ENCODE measurements at regions not wholly inside any gene's neighbourhood (a gene's known extent, or its start where the extent isn't known, plus 50 kb on each side); places are given as distances from the start of the nearest gene placed in this dataset.
A peak's percentile ranks its signal among the peaks of the same experiment; 100 is the strongest.

- Histone ChIP-seq H3K4ac (ENCODE audit: low read depth, low read length) (no peak overlapping the region; the same call in 1 of the 2 replicates), H3K4me1 (ENCODE audit: control insufficient read depth, insufficient read depth, low read length) (peaks cover 4% of the 10 kb centered on the region), H3K27me3 (ENCODE audit: control insufficient read depth, insufficient read depth, low read length) (no peaks in the 10 kb centered on the region), H4K91ac (ENCODE audit: insufficient read depth, low read depth, low read length) (no peak overlapping the region), H3K79me1 (ENCODE audit: low read depth in 1 of 2, low read length in 2 of 2) (no peaks in the 10 kb centered on the region), H4K20me1 (ENCODE audit: insufficient read depth, low read length) (no peaks in the 10 kb centered on the region), H3K4me3 (ENCODE audit: insufficient read depth, low read depth, low read length) (no peak overlapping the region), H3K14ac (replicated peaks; ENCODE audit: low read depth, low read length) (peak overlapping the region; percentile 19; the same call in 1 of the 2 replicates), H2BK5ac (ENCODE audit: low read depth, low read length, poor library complexity, severe bottlenecking) (no peak overlapping the region), H3K56ac (ENCODE audit: extremely low read depth, insufficient read depth, low read length) (no peak overlapping the region), H3K9me1 (ENCODE audit: insufficient read depth, low read length) (no peaks in the 10 kb centered on the region; the same call in 1 of the 2 replicates), H2AFZ (replicated peaks; ENCODE audit: low read length, poor library complexity) (no peak overlapping the region), H2AK5ac (ENCODE audit: low read depth, low read length) (no peak overlapping the region), H3K4me2 (ENCODE audit: low read depth, low read length) (no peak overlapping the region; the same call in 1 of the 2 replicates), H4K8ac (ENCODE audit: low read depth in 2 of 2, low read length in 2 of 2) (no peak overlapping the region), H3K27ac (ENCODE audit: insufficient read depth, low read length) (no peak overlapping the region), H2BK20ac (ENCODE audit: low read depth, low read length) (no peak overlapping the region), H2BK120ac (ENCODE audit: low read depth, low read length) (no peak overlapping the region), H2AK9ac (replicated peaks; ENCODE audit: low read depth, low read length, poor library complexity) (no peak overlapping the region), H3K9ac (ENCODE audit: low read depth, low read length) (no peak overlapping the region), H4K5ac (ENCODE audit: low read depth, low read length) (no peak overlapping the region), H3K36me3 (ENCODE audit: control insufficient read depth, insufficient read depth, low read length) (no peaks in the 10 kb centered on the region), H3K9me3 (ENCODE audit: control insufficient read depth, insufficient read depth, low read length) (no peaks in the 10 kb centered on the region), H3K23ac (ENCODE audit: low read depth, low read length) (no peak overlapping the region), H3K18ac (ENCODE audit: low read depth, low read length) (peak overlapping the region; percentile 48; the same call in 1 of the 2 replicates), H2BK15ac (ENCODE audit: low read depth, low read length) (no peak overlapping the region)
- TF ChIP-seq CHD1 (IDR thresholded peaks at IDR 0.05; ENCODE audit: low read depth, low read length) (no peak), USF2 (IDR thresholded peaks at IDR 0.05; ENCODE audit: low read depth, low read length) (no peak), MAFK (IDR thresholded peaks at IDR 0.05; ENCODE audit: low read depth, low read length) (no peak), RFX5 (IDR thresholded peaks at IDR 0.05; ENCODE audit: low read depth, low read length) (no peak), RAD21 (IDR thresholded peaks at IDR 0.05; ENCODE audit: low read length) (no peak), POLR2A (IDR thresholded peaks at IDR 0.05; ENCODE audit: low read depth, low read length) (no peak), CEBPB (IDR thresholded peaks at IDR 0.05; ENCODE audit: low read depth, low read length) (no peak), ELK1 (IDR thresholded peaks at IDR 0.05; ENCODE audit: borderline replicate concordance, low read depth, low read length) (no peak), FOS (IDR thresholded peaks at IDR 0.05; ENCODE audit: low read depth, low read length) (no peak), SMC3 (IDR thresholded peaks at IDR 0.05; ENCODE audit: low read depth, low read length) (no peak), NFE2L2 (IDR thresholded peaks at IDR 0.05; ENCODE audit: low read depth, low read length) (no peak), CTCF (conservative IDR thresholded peaks at IDR 0.05; ENCODE audit: low read depth, low read length) (no peak), MAZ (IDR thresholded peaks at IDR 0.05; ENCODE audit: borderline replicate concordance, low read depth, low read length) (no peak), MXI1 (IDR thresholded peaks at IDR 0.05; ENCODE audit: borderline replicate concordance, low read depth, low read length) (no peak), RCOR1 (IDR thresholded peaks at IDR 0.05; ENCODE audit: insufficient replicate concordance, low read length) (no peak), BHLHE40 (IDR thresholded peaks at IDR 0.05; ENCODE audit: low read depth, low read length) (no peak)
- DNase-seq (no peak), ATAC-seq (ENCODE audit: low read depth) (no peak)
- intact Hi-C loops (cut with micrococcal nuclease) (no loop called here), in situ Hi-C loops (cut with MboI; ENCODE audit: low sequenced_read_pairs) (no loop called here), dilution Hi-C loops (cut with HindIII; ENCODE audit: low sequenced_read_pairs, unreplicated experiment) (no loop called here)
- ChIA-PET CTCF (no interaction called here), POLR2A (ENCODE audit: unreplicated experiment) (no interaction called here)
- BruUV-seq (replicated peaks), result no TSS peak
- WGBS, 2 experiments (ENCODE audit: extremely low coverage in 2 of 2, insufficient read length in 1 of 2), result no CpG with 5 or more reads among the region's 1 CpG
Measured at GRCh38 chr7:16034866-16035265, 348.4 kb upstream of the MEOX2 start.
